ENCODE measurements at regions not wholly inside any gene's neighbourhood (a gene's known extent, or its start where the extent isn't known, plus 50 kb on each side); places are given as distances from the start of the nearest gene placed in this dataset.

GRCh38 chr1:106608841-106609240 is 447.6 kb upstream of the PRMT6 start:
- ChIA-PET POLR2A (no interaction called here), CTCF (ENCODE audit: low intra/inter-chr PET ratio, low total read pairs) (no interaction called here)
- in situ Hi-C loops (cut with HindIII; ENCODE audit: extremely low pct_ligation_motif_present, low pct_unique_long_range_greater_than_20kb) (no loop called here), intact Hi-C loops (cut with micrococcal nuclease; ENCODE audit: unreplicated experiment) (no loop called here)
- no peaks in the 10 kb centered on the region for H3K4me1 ChIP-seq (ENCODE audit: insufficient read depth, low read length)
- H2AFZ ChIP-seq (ENCODE audit: low read length) = no peak overlapping the region
- FAIRE-seq (no peak), ATAC-seq (no peak), DNase-seq (ENCODE audit: low spot score) (no peak)
- BruUV-seq (replicated peaks) = no TSS peak
- no peaks in the 10 kb centered on the region for H4K20me1 ChIP-seq (ENCODE audit: insufficient read depth, low read length)
- H3K9ac ChIP-seq (ENCODE audit: insufficient read depth, low read depth, low read length) = no peak overlapping the region
- no peaks in the 10 kb centered on the region for H3K27me3 ChIP-seq (ENCODE audit: control insufficient read depth in 1 of 2, insufficient read depth in 2 of 2, low read length in 2 of 2)
- TF ChIP-seq PLRG1 (conservative IDR thresholded peaks at IDR 0.05) (no peak), ZNF672 (CRISPR knock-in tag; IDR thresholded peaks at IDR 0.05) (no peak), STAT5B (CRISPR knock-in tag; IDR thresholded peaks at IDR 0.05) (no peak), CTCF (CRISPR knock-in tag; IDR thresholded peaks at IDR 0.05) (no peak), SUZ12 (IDR thresholded peaks at IDR 0.05; ENCODE audit: low read depth, low read length) (no peak), ZNF30 (CRISPR knock-in tag; IDR thresholded peaks at IDR 0.05) (no peak), SIN3B (IDR thresholded peaks at IDR 0.05; ENCODE audit: low read length) (no peak), ATF7 (IDR thresholded peaks at IDR 0.05) (no peak), ATF7 (CRISPR knock-in tag; IDR thresholded peaks at IDR 0.05) (no peak), KDM2A (CRISPR knock-in tag; IDR thresholded peaks at IDR 0.05; ENCODE audit: borderline replicate concordance, low read depth) (no peak), ATF7-NPFF (CRISPR knock-in tag; IDR thresholded peaks at IDR 0.05; ENCODE audit: low read depth) (no peak), DMTF1 (CRISPR knock-in tag; IDR thresholded peaks at IDR 0.05) (no peak), ZBTB25 (CRISPR knock-in tag; IDR thresholded peaks at IDR 0.05) (no peak), HNRNPH1 (optimal IDR thresholded peaks at IDR 0.05; ENCODE audit: low read depth, low read length) (no peak), KDM3A (CRISPR knock-in tag; IDR thresholded peaks at IDR 0.05; ENCODE audit: low read depth) (no peak), RAD51 (IDR thresholded peaks at IDR 0.05; ENCODE audit: borderline replicate concordance) (no peak), HOMEZ (CRISPR knock-in tag; IDR thresholded peaks at IDR 0.05; ENCODE audit: low read depth) (no peak)
- no peak overlapping the region for H3K4me3 ChIP-seq (replicated peaks in 1 of 3; ENCODE audit: insufficient read depth in 1 of 3, low read depth in 2 of 3, low read length in 3 of 3)
- H3K79me2 ChIP-seq (ENCODE audit: insufficient read depth, low read length) = no peaks in the 10 kb centered on the region
- peaks cover 64% of the 10 kb centered on the region for H3K9me3 ChIP-seq (ENCODE audit: low read length)
- H3K36me3 ChIP-seq (replicated peaks in 1 of 2; ENCODE audit: control insufficient read depth in 1 of 2, insufficient read depth in 2 of 2, low read length in 2 of 2) = no peaks in the 10 kb centered on the region
- H3K27ac ChIP-seq (ENCODE audit: extremely low read length, insufficient read depth, low read length) = no peak overlapping the region
- H3K4me2 ChIP-seq (ENCODE audit: low read depth, low read length) = no peak overlapping the region
